ENCODE measurements at regions not wholly inside any gene's neighbourhood (a gene's known extent, or its start where the extent isn't known, plus 50 kb on each side); places are given as distances from the start of the nearest gene placed in this dataset.

DNA sequence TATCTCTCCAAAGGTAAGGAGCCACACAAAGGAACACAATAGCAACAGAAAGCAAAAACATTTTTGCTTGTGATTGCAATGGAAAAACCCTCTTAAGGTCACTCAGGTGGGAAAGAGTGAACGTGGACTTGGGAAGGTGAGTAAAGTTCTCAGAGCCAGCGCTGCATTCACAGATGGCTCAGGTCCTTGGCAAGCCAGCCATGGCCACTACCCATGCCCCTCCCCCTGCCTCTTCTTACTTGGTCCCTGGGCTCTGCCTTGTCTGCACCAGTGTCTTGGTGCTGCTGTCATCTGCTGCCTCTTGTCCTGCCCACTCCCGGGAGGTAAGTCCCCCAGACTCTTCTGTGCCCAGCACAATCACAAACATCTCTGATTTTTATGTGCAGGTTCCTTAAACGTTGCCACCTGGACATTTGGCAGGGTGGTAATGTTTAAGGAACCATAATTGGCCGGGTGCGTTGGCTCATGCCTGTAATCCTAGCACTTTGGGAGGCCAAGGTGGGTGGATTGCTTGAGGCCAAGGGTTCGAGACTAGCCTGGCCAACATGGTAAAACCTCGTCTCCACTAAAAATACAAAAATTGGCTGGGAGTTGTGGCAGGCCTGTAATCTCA, 74.6 kb downstream of the FEM1C start:
- H3K4me3 Mint-ChIP-seq (ENCODE audit: unreplicated experiment) = no peak overlapping the region
- peaks cover 10% of the 10 kb centered on the region for H3K4me1 Mint-ChIP-seq (ENCODE audit: low read depth, unreplicated experiment)
- no peak overlapping the region for H2AFZ ChIP-seq (ENCODE audit: low read depth, low read length)

GRCh38 chr5:115467628-115468027, 76.9 kb downstream of the FEM1C start:
- no peaks in the 10 kb centered on the region for H3K36me3 ChIP-seq (ENCODE audit: insufficient read depth, low read length)
- DNase-seq (ENCODE audit: low read depth) (no peak), FAIRE-seq (peak; percentile 41)
- H3K4me1 Mint-ChIP-seq (ENCODE audit: low read depth, unreplicated experiment) = peaks cover 23% of the 10 kb centered on the region
- H3K4me3 ChIP-seq (ENCODE audit: insufficient read depth, low read depth, low read length) = no peak overlapping the region
- H3K27ac Mint-ChIP-seq (ENCODE audit: unreplicated experiment) = no peak overlapping the region
- H3K27me3 Mint-ChIP-seq (ENCODE audit: low read depth, unreplicated experiment) = peaks cover 4% of the 10 kb centered on the region
- no peaks in the 10 kb centered on the region for H4K20me1 ChIP-seq (ENCODE audit: insufficient read depth, low read length)
- H3K79me2 ChIP-seq (ENCODE audit: insufficient read depth, low read length) = no peaks in the 10 kb centered on the region
- no peaks in the 10 kb centered on the region for H3K27me3 ChIP-seq (ENCODE audit: insufficient read depth, low read length)
- H3K9me3 Mint-ChIP-seq (ENCODE audit: unreplicated experiment) = no peaks in the 10 kb centered on the region
- no peak overlapping the region for H3K4me3 Mint-ChIP-seq (ENCODE audit: unreplicated experiment)
- no peak overlapping the region for H3K4me2 ChIP-seq (ENCODE audit: low read length)
- H3K36me3 Mint-ChIP-seq (ENCODE audit: low read depth, unreplicated experiment) = no peaks in the 10 kb centered on the region
- H3K9ac ChIP-seq (ENCODE audit: low read length) = no peak overlapping the region
- TF ChIP-seq EZH2 (IDR thresholded peaks at IDR 0.05; ENCODE audit: insufficient read depth, low read length) (no peak), CTCF (IDR thresholded peaks at IDR 0.05; ENCODE audit: insufficient read depth, low read depth, low read length) (no peak)
- H3K4me1 ChIP-seq (ENCODE audit: insufficient read depth, low read length) = no peaks in the 10 kb centered on the region
- H3K9me3 ChIP-seq (ENCODE audit: insufficient read depth, low read depth, low read length) = no peaks in the 10 kb centered on the region
- no peak overlapping the region for H3K27ac ChIP-seq (ENCODE audit: low read depth, low read length)
- H2AFZ ChIP-seq (ENCODE audit: low read depth, low read length) = no peak overlapping the region

More for the DNA sequence above, 74.6 kb downstream of the FEM1C start:
- Histone ChIP-seq H3K4me3 (ENCODE audit: insufficient read depth, low read depth, low read length) (no peak overlapping the region), H4K20me1 (ENCODE audit: insufficient read depth, low read length) (no peaks in the 10 kb centered on the region), H3K4me1 (ENCODE audit: insufficient read depth, low read length) (no peaks in the 10 kb centered on the region), H3K27ac (ENCODE audit: low read depth, low read length) (no peak overlapping the region), H3K36me3 (ENCODE audit: insufficient read depth, low read length) (no peaks in the 10 kb centered on the region), H3K79me2 (ENCODE audit: insufficient read depth, low read length) (no peaks in the 10 kb centered on the region), H3K27me3 (ENCODE audit: insufficient read depth, low read length) (no peaks in the 10 kb centered on the region), H3K4me2 (ENCODE audit: low read length) (no peak overlapping the region), H3K9me3 (ENCODE audit: insufficient read depth, low read depth, low read length) (no peaks in the 10 kb centered on the region), H3K9ac (ENCODE audit: low read length) (no peak overlapping the region)
- no peak overlapping the region for H3K27ac Mint-ChIP-seq (ENCODE audit: unreplicated experiment)
- no peak for FAIRE-seq
- no peak for DNase-seq (ENCODE audit: low read depth)
- no peak for TF ChIP-seq CTCF (IDR thresholded peaks at IDR 0.05; ENCODE audit: insufficient read depth, low read depth, low read length)
- TF ChIP-seq EZH2 (IDR thresholded peaks at IDR 0.05; ENCODE audit: insufficient read depth, low read length) = no peak
- no peaks in the 10 kb centered on the region for H3K36me3 Mint-ChIP-seq (ENCODE audit: low read depth, unreplicated experiment)
- no peaks in the 10 kb centered on the region for H3K9me3 Mint-ChIP-seq (ENCODE audit: unreplicated experiment)
- H3K27me3 Mint-ChIP-seq (ENCODE audit: low read depth, unreplicated experiment) = peaks cover 4% of the 10 kb centered on the region

DNA sequence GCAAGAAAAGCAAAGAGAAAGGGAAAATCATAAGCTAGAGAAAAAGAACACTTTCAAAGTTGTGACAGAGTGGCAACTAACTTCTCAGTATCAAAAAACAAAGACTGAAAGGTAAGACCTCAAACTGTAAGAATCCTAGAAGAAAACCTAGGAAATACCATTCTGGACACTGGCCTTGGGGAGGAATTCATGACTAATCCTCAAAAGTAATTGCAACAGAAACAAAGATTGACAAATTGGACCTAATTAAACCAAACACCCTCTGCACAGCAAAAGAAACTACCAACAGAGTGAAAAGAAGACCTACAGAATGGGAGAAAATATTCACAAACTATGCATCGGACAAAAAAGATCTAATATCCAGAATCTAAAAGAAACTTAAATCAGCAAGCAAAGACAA, 79.1 kb downstream of the FEM1C start:
- no peaks in the 10 kb centered on the region for H3K27me3 ChIP-seq (ENCODE audit: insufficient read depth, low read length)
- no peak overlapping the region for H3K4me3 Mint-ChIP-seq (ENCODE audit: unreplicated experiment)
- peak overlapping the region; percentile 6 for H3K4me2 ChIP-seq (ENCODE audit: low read length)
- no peak overlapping the region for H3K27ac ChIP-seq (ENCODE audit: low read depth, low read length)
- no peak overlapping the region for H3K9ac ChIP-seq (ENCODE audit: low read length)
- no peaks in the 10 kb centered on the region for H3K9me3 ChIP-seq (ENCODE audit: insufficient read depth, low read depth, low read length)
- no peaks in the 10 kb centered on the region for H3K27me3 Mint-ChIP-seq (ENCODE audit: low read depth, unreplicated experiment)
- TF ChIP-seq CTCF (IDR thresholded peaks at IDR 0.05; ENCODE audit: insufficient read depth, low read depth, low read length) (no peak), EZH2 (IDR thresholded peaks at IDR 0.05; ENCODE audit: insufficient read depth, low read length) (no peak)
- H3K27ac Mint-ChIP-seq (ENCODE audit: unreplicated experiment) = no peak overlapping the region
- H3K79me2 ChIP-seq (ENCODE audit: insufficient read depth, low read length) = no peaks in the 10 kb centered on the region
- FAIRE-seq (no peak), DNase-seq (ENCODE audit: low read depth) (peak; percentile 44)
- H3K4me3 ChIP-seq (ENCODE audit: insufficient read depth, low read depth, low read length) = no peak overlapping the region
- H2AFZ ChIP-seq (ENCODE audit: low read depth, low read length) = no peak overlapping the region
- no peaks in the 10 kb centered on the region for H3K9me3 Mint-ChIP-seq (ENCODE audit: unreplicated experiment)
- no peaks in the 10 kb centered on the region for H3K36me3 Mint-ChIP-seq (ENCODE audit: low read depth, unreplicated experiment)
- H3K36me3 ChIP-seq (ENCODE audit: insufficient read depth, low read length) = no peaks in the 10 kb centered on the region
- H3K4me1 ChIP-seq (ENCODE audit: insufficient read depth, low read length) = peaks cover 19% of the 10 kb centered on the region
- H3K4me1 Mint-ChIP-seq (ENCODE audit: low read depth, unreplicated experiment) = peaks cover 23% of the 10 kb centered on the region
- H4K20me1 ChIP-seq (ENCODE audit: insufficient read depth, low read length) = no peaks in the 10 kb centered on the region
